Duodenal mucosa (tissue), 2 donors: ENCODE measurements at regions not wholly inside any gene's neighbourhood (a gene's known extent, or its start where the extent isn't known, plus 50 kb on each side); places are given as distances from the start of the nearest gene placed in this dataset.

ENCODE experiments used
- H3K27ac ChIP-seq: one replicate; pipeline ENCODE4 v1.7.0; 2013; ENCODE audit warnings: low read depth, low read length
- H3K27me3 ChIP-seq, 2 donors: one replicate each; pipeline ENCODE4 v1.7.0; 2013; ENCODE audit warnings: low read length in 2 of 2, control low read depth in 1 of 2; ENCODE audit not compliant: insufficient read depth in 2 of 2, control insufficient read depth in 1 of 2
- H3K36me3 ChIP-seq, 2 donors: one replicate each; pipeline ENCODE4 v1.7.0; 2013; ENCODE audit warnings: low read length in 2 of 2, control low read depth in 1 of 2; ENCODE audit not compliant: insufficient read depth in 2 of 2, control insufficient read depth in 1 of 2
- H3K4me1 ChIP-seq, 2 donors: one replicate each; pipeline ENCODE4 v1.7.0; 2013; ENCODE audit warnings: low read length in 2 of 2, control low read depth in 1 of 2; ENCODE audit not compliant: insufficient read depth in 2 of 2, control insufficient read depth in 1 of 2
- H3K4me3 ChIP-seq, 2 donors: one replicate each; pipeline ENCODE4 v1.7.0; 2013; ENCODE audit warnings: low read length in 2 of 2, low read depth in 1 of 2
- H3K9ac ChIP-seq, 2 donors: one replicate each; pipeline ENCODE4 v1.7.0; 2013; ENCODE audit warnings: low read length in 2 of 2, low read depth in 1 of 2
- H3K9me3 ChIP-seq, 2 donors: one replicate each; pipeline ENCODE4 v1.7.0; 2013; ENCODE audit warnings: low read length in 2 of 2, control low read depth in 1 of 2; ENCODE audit not compliant: control insufficient read depth in 1 of 2

- Histone ChIP-seq H3K27me3 (peaks cover 0 to 6% of the 10 kb centered on the region in 2 donors), H3K4me1 (peaks cover 9 to 14% of the 10 kb centered on the region in 2 donors), H3K36me3 (no peaks in the 10 kb centered on the region), H3K9ac (no peak overlapping the region), H3K27ac (no peak overlapping the region), H3K9me3 (no peaks in the 10 kb centered on the region), H3K4me3 (no peak overlapping the region)
Measured at GRCh38 chr3:43957553-43957952, 266.8 kb downstream of the ABHD5 start.

DNA sequence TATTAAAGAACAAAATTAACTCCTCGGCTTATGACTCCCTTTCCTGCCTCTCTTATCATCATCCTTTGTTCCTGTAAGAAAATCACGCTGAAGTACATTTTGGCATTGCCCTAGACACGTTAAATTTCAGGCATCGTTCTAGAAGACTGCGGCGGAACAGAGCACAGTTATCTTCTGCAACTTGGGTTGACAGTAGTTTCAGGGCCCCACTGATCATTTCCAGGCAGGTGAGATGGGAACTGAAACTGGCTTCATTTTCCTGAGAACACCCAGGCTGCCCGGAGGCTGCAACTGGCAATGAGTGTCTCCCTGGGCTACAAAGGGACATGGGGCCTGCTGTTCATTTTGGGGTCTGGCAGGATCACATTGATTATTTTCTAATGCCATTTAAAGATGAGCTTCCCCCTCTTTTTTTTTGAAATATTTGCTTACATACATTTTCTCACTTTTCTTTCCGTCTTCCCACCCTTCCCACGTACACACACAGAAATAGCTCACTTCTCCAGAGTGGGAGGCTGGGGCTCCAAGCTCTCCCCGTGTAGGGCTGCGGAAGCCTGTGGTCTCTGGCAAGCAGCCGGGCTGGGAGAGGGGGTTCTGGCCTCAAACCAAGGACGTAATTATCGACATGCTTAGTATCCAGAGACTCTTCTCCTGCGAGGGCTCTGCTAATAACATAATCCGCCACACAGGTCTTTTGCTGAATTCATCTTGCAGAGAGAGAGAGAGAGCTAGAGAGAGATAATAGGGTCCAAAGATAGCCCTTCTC is 267.4 kb downstream of the ABHD5 start:
- Histone ChIP-seq H3K9me3 (no peaks in the 10 kb centered on the region), H3K36me3 (no peaks in the 10 kb centered on the region), H3K27ac (no peak overlapping the region), H3K4me1 (peaks cover 9 to 14% of the 10 kb centered on the region in 2 donors), H3K27me3 (peaks cover 0 to 6% of the 10 kb centered on the region in 2 donors), H3K9ac (no peak overlapping the region), H3K4me3 (no peak overlapping the region)

DNA sequence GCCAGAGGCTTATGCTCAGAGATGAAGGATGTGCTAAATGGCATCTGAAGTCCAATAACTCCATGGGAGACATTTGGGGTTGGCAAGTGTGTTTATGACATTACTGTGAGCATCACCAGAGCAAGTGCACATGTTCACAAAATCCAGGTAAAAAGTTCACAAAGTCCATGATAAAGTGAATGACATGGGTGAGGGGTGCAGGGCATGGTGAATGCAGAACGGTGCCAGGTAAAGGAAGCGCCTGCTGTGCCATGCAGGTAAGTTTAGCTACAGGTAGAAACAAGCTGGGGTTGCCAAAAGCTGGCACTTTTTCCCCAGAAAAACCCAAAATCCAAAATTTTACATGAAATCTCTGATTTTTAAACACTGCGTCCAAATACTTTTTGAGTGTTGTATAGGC is 268.2 kb downstream of the ABHD5 start:
- no peaks in the 10 kb centered on the region for H3K9me3 ChIP-seq
- peaks cover 6 to 7% of the 10 kb centered on the region in 2 donors for H3K4me1 ChIP-seq
- no peaks in the 10 kb centered on the region for H3K36me3 ChIP-seq
- H3K9ac ChIP-seq, result no peak overlapping the region
- no peak overlapping the region for H3K4me3 ChIP-seq
- H3K27me3 ChIP-seq, result peaks cover 0 to 6% of the 10 kb centered on the region in 2 donors
- no peak overlapping the region for H3K27ac ChIP-seq

DNA sequence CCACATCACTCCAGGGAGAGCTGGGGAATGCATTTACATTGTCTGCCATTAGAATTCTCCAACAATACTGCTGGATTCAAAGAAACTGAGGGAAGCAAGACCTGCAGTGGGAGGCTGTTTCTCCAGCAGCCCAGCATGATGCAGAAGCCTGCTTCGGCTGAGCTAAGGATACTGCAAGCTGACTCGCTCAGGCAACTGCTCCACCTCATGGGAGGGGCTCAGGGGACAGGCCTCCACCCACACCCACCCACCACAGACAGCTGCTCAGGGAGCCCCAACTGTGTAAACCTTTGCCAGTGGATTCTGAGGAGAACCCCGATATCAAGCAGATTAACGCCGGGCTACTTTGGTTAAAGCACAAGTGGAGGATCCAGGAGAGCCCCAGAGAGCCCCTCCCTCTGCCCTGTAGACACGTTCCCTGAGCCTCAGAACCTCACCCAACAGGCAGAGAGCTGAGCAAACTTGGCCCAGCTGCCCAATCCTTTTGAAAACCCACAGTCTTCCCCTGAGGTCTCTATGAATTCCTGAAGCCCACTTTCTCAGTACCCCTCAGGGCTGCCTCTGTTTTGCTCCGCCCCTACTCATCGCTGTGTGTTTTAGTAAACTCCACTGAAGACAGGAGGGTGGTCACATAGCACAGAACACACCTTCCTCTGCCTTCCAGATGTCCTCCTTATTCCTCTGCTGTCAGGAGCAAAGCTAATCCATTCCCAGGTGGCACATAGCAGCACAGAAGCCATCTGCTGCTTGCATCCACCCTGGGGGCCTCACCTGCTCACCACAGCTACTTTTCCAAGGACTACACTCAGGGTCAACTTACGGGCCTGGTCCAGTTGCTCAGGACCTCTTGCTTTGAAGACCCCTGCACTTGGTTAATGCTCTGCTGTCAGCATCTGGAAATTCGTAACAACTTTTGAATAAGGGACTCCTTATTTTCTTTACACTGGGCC is 269.0 kb downstream of the ABHD5 start:
- no peak overlapping the region for H3K9ac ChIP-seq
- no peaks in the 10 kb centered on the region for H3K36me3 ChIP-seq
- H3K4me3 ChIP-seq, result no peak overlapping the region
- H3K4me1 ChIP-seq, result peaks cover 0 to 1% of the 10 kb centered on the region in 2 donors
- peaks cover 0 to 9% of the 10 kb centered on the region in 2 donors for H3K27me3 ChIP-seq
- no peaks in the 10 kb centered on the region for H3K9me3 ChIP-seq
- H3K27ac ChIP-seq, result no peak overlapping the region

DNA sequence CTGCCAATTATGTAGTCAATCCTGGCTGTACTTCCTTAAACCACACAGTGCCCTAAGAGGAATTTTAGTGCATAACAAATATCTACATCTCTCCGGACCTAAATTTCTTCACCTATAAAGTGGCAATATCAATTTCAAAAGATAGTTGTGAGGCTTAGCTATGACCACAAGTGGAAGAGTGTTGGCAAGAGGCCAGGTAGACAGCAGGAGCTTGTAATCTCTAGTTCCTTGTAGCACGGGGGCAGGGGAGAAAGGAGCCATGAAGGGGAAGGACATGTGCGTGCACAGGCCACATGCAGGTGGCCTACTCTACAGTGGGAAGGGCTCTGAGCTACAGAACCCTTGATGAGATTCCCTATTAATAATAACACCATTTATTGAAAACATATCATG is 269.7 kb downstream of the ABHD5 start:
- no peaks in the 10 kb centered on the region for H3K4me1 ChIP-seq
- no peaks in the 10 kb centered on the region for H3K9me3 ChIP-seq
- peaks cover 0 to 12% of the 10 kb centered on the region in 2 donors for H3K27me3 ChIP-seq
- H3K4me3 ChIP-seq, result no peak overlapping the region
- no peak overlapping the region for H3K9ac ChIP-seq
- H3K27ac ChIP-seq, result no peak overlapping the region
- no peaks in the 10 kb centered on the region for H3K36me3 ChIP-seq

DNA sequence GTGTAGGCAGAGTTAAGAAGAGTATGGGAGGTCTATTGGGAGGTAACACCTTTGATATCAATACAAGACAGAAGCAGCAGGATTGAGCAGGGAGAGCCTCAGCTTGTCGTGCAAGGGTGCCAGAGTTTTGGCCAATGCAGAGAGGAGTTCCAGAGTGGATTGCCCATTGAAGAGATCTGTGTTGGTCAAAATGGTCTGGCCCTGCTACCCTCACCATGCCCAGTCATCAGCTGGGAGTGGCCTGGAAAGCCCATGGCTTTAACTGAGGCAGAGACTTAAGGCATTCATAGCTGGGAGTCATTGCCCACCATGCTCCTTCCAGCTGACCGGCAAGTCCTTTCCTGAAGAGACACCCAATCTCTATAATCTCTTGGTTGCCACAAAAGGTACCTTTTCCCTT is 271.3 kb downstream of the ABHD5 start:
- Histone ChIP-seq H3K4me3 (no peak overlapping the region), H3K27me3 (peaks cover 0 to 6% of the 10 kb centered on the region in 2 donors), H3K27ac (no peak overlapping the region), H3K9me3 (no peaks in the 10 kb centered on the region), H3K36me3 (no peaks in the 10 kb centered on the region), H3K9ac (no peak overlapping the region), H3K4me1 (no peaks in the 10 kb centered on the region)

DNA sequence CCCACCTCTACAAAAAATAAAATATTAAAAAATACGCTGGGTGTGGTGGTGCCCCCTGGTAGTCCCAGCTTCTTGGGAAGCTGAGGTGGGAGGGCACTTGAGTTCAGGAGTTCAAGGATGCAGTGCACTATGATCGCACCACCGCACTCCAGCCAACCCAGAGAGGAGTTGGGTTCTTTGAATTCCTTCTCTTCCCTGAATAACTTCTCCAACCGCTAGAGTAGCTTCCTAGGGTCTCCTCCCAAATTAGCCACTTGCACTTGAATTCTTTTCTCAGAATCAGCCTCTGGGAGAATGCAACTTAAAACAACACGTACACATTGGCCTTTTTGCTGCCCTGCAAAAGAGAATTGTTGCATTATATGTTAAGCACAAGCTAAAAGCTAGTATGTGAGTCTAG is 272.5 kb downstream of the ABHD5 start:
- H3K27me3 ChIP-seq, result peaks cover 0 to 12% of the 10 kb centered on the region in 2 donors
- H3K27ac ChIP-seq, result no peak overlapping the region
- H3K36me3 ChIP-seq, result no peaks in the 10 kb centered on the region
- H3K4me3 ChIP-seq, result no peak overlapping the region
- H3K4me1 ChIP-seq, result no peaks in the 10 kb centered on the region
- H3K9ac ChIP-seq, result no peak overlapping the region
- H3K9me3 ChIP-seq, result no peaks in the 10 kb centered on the region

DNA sequence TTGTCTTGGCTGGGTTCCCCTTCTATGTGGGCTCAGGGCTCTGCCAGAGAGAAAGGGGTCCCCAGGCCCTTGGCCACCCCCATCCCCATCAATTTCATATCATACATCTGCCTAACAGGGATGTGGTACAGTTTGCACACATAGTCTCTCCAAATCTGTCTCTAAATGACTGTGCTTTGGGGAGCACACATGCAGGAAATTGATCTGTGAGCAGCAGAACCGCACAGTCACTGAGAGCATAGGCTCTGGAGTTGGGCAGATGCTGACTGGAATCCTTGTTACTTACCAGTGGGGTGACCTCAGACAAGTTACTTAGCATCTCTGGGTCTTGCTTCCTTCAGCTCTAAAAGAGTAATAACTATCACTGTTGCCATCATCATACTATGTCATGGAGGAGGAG is 273.9 kb downstream of the ABHD5 start:
- Histone ChIP-seq H3K4me1 (no peaks in the 10 kb centered on the region), H3K27me3 (peaks cover 0 to 12% of the 10 kb centered on the region in 2 donors), H3K36me3 (no peaks in the 10 kb centered on the region), H3K9ac (no peak overlapping the region), H3K27ac (no peak overlapping the region), H3K4me3 (no peak overlapping the region), H3K9me3 (no peaks in the 10 kb centered on the region)

GRCh38 chr3:43965656-43966055 is 274.9 kb downstream of the ABHD5 start:
- no peaks in the 10 kb centered on the region for H3K9me3 ChIP-seq
- H3K27me3 ChIP-seq, result peaks cover 0 to 12% of the 10 kb centered on the region in 2 donors
- no peaks in the 10 kb centered on the region for H3K4me1 ChIP-seq
- no peak overlapping the region for H3K4me3 ChIP-seq
- no peaks in the 10 kb centered on the region for H3K36me3 ChIP-seq
- no peak overlapping the region for H3K9ac ChIP-seq
- H3K27ac ChIP-seq, result no peak overlapping the region

- no peak overlapping the region for H3K9ac ChIP-seq
- no peaks in the 10 kb centered on the region for H3K4me1 ChIP-seq
- H3K27ac ChIP-seq, result no peak overlapping the region
- H3K36me3 ChIP-seq, result no peaks in the 10 kb centered on the region
- H3K4me3 ChIP-seq, result no peak overlapping the region
- no peaks in the 10 kb centered on the region for H3K9me3 ChIP-seq
- H3K27me3 ChIP-seq, result peaks cover 0 to 12% of the 10 kb centered on the region in 2 donors
Measured at GRCh38 chr3:43966126-43966525, 275.4 kb downstream of the ABHD5 start.
